Lower leg skin (tissue), 4 donors: ENCODE measurements at regions not wholly inside any gene's neighbourhood (a gene's known extent, or its start where the extent isn't known, plus 50 kb on each side); places are given as distances from the start of the nearest gene placed in this dataset.

Source experiments
- DNase-seq, 2 donors: peaks; one replicate each; pipeline ENCODE4 v3.0.0-alpha.2; 2019; ENCODE audit warnings: low spot score in 2 of 2
- H3K4me3 ChIP-seq: fragments of 200-600 bp; sonication (generic); 2 replicates; pipeline ENCODE4 v1.5.1; 2017; ENCODE audit warnings: mild to moderate bottlenecking, low read depth; ENCODE audit not compliant: poor library complexity, severe bottlenecking
- CTCF ChIP-seq, 3 donors: fragments of 450-650 bp; IDR thresholded peaks; one replicate each; pipeline ENCODE4 v1.5.1; 2016; ENCODE audit warnings: antibody characterized with exemption in 3 of 3, mild to moderate bottlenecking in 3 of 3, moderate library complexity in 2 of 3
- POLR2A ChIP-seq, 2 donors: fragments of 450-650 bp; IDR thresholded peaks; one replicate each; pipeline ENCODE4 v1.6.1; 2016 to 2017; ENCODE audit warnings: antibody characterized with exemption in 2 of 2, mild to moderate bottlenecking in 1 of 2, moderate library complexity in 1 of 2
- WGBS, 2 donors: methylation state at CpG; one replicate each; pipeline ENCODE4 v1.1.5; 2018; 5-methylcytosine and 5-hydroxymethylcytosine counted together
- intact Hi-C: fragments of 100-400 bp; cut with DNase I; formaldehyde crosslinking; loops from one replicate; pipeline ENCODE4 v1.15.0; 2023; ENCODE audit warnings: low total_unique reads

- WGBS, 2 donors, result 83 to 86% methylated on average over 1 of the region's 1 CpG
- TF ChIP-seq CTCF (IDR thresholded peaks at IDR 0.05) (no peak), POLR2A (IDR thresholded peaks at IDR 0.05) (no peak)
- no peak overlapping the region for H3K4me3 ChIP-seq
- intact Hi-C loops, result no loop called here
- no peak for DNase-seq
These were observed 115.8 kb upstream of the LAMA2 start for GRCh38 chr6:128767150-128767549.

- WGBS, 2 donors, result 33 to 39% methylated on average over 2 of the region's 2 CpGs
These were observed 119.2 kb upstream of the LAMA2 start for GRCh38 chr6:128763599-128764300.

GRCh38 chr6:128759901-128760300 is 123.0 kb upstream of the LAMA2 start:
- no peak for DNase-seq
- TF ChIP-seq POLR2A (IDR thresholded peaks at IDR 0.05) (no peak), CTCF (IDR thresholded peaks at IDR 0.05) (no peak)
- no peak overlapping the region for H3K4me3 ChIP-seq
- WGBS, 2 donors, result 89 to 91% methylated on average over 3 of the region's 3 CpGs
- intact Hi-C loops, result no loop called here

More at GRCh38 chr6:128763599-128764300, 119.2 kb upstream of the LAMA2 start:
- TF ChIP-seq POLR2A (IDR thresholded peaks at IDR 0.05), result no peak
- TF ChIP-seq CTCF (IDR thresholded peaks at IDR 0.05), result no peak
- no peak for DNase-seq
- intact Hi-C loops, result no loop called here
- H3K4me3 ChIP-seq, result no peak overlapping the region

- no peak for DNase-seq
- intact Hi-C loops, result no loop called here
- no peak overlapping the region for H3K4me3 ChIP-seq
- no peak for TF ChIP-seq POLR2A (IDR thresholded peaks at IDR 0.05)
- TF ChIP-seq CTCF (IDR thresholded peaks at IDR 0.05), result no peak
These were observed 123.5 kb upstream of the LAMA2 start for GRCh38 chr6:128759447-128759846.

GRCh38 chr6:128757961-128758360 is 125.0 kb upstream of the LAMA2 start:
- no peak for DNase-seq
- TF ChIP-seq CTCF (IDR thresholded peaks at IDR 0.05) (no peak), POLR2A (IDR thresholded peaks at IDR 0.05) (no peak)
- H3K4me3 ChIP-seq, result no peak overlapping the region
- intact Hi-C loops, result no loop called here

- intact Hi-C loops, result no loop called here
- 91 to 93% methylated on average over 5 of the region's 5 CpGs for WGBS, 2 donors
- no peak for DNase-seq
- no peak overlapping the region for H3K4me3 ChIP-seq
- no peak for TF ChIP-seq CTCF (IDR thresholded peaks at IDR 0.05)
- TF ChIP-seq POLR2A (IDR thresholded peaks at IDR 0.05), result no peak
These were observed 128.2 kb upstream of the LAMA2 start for GRCh38 chr6:128754658-128755256.
